SK-N-SH treated with all-trans-retinoic acid at 6 μM for 48 hours (cell line): ENCODE measurements at regions not wholly inside any gene's neighbourhood (a gene's known extent, or its start where the extent isn't known, plus 50 kb on each side); places are given as distances from the start of the nearest gene placed in this dataset.

ENCODE experiments used
- TF ChIP-seq, protein P1 (sequence below): fragments of 250-450 bp; sonication (Bioruptor Pico); IDR thresholded peaks from 2 replicates; pipeline ENCODE4 v1.5.0; 2020; ENCODE audit warnings: mild to moderate bottlenecking, moderate library complexity
- TF ChIP-seq, protein P2 (sequence below): fragments of 250-450 bp; sonication (Bioruptor Pico); IDR thresholded peaks from 2 replicates; pipeline ENCODE4 v1.8.0; 2020; ENCODE audit warnings: mild to moderate bottlenecking, moderate library complexity, borderline replicate concordance

DNA sequence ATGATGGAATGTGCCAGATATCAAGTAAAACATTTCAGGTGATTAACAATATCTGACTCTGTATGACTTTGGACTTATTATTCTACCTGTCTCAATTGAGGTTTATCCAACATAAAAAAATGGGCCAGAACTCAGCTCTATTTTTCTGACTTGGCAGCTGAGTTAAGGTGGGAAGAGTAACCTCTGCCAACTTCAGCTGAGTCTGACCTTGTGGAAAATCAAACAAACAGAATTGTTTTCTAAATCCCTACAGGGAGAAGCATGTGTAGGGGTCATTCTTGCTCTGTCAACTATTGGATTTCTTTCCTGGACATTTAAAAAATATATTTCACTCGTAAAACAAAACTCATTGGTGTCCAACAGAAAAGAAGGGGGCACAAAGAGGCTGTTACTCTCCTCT is 139.4 kb upstream of the TLR4 start:
- TF ChIP-seq, protein P1, sequence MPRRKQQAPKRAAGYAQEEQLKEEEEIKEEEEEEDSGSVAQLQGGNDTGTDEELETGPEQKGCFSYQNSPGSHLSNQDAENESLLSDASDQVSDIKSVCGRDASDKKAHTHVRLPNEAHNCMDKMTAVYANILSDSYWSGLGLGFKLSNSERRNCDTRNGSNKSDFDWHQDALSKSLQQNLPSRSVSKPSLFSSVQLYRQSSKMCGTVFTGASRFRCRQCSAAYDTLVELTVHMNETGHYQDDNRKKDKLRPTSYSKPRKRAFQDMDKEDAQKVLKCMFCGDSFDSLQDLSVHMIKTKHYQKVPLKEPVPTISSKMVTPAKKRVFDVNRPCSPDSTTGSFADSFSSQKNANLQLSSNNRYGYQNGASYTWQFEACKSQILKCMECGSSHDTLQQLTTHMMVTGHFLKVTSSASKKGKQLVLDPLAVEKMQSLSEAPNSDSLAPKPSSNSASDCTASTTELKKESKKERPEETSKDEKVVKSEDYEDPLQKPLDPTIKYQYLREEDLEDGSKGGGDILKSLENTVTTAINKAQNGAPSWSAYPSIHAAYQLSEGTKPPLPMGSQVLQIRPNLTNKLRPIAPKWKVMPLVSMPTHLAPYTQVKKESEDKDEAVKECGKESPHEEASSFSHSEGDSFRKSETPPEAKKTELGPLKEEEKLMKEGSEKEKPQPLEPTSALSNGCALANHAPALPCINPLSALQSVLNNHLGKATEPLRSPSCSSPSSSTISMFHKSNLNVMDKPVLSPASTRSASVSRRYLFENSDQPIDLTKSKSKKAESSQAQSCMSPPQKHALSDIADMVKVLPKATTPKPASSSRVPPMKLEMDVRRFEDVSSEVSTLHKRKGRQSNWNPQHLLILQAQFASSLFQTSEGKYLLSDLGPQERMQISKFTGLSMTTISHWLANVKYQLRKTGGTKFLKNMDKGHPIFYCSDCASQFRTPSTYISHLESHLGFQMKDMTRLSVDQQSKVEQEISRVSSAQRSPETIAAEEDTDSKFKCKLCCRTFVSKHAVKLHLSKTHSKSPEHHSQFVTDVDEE (CRISPR knock-in tag) = no peak
- TF ChIP-seq, protein P2, sequence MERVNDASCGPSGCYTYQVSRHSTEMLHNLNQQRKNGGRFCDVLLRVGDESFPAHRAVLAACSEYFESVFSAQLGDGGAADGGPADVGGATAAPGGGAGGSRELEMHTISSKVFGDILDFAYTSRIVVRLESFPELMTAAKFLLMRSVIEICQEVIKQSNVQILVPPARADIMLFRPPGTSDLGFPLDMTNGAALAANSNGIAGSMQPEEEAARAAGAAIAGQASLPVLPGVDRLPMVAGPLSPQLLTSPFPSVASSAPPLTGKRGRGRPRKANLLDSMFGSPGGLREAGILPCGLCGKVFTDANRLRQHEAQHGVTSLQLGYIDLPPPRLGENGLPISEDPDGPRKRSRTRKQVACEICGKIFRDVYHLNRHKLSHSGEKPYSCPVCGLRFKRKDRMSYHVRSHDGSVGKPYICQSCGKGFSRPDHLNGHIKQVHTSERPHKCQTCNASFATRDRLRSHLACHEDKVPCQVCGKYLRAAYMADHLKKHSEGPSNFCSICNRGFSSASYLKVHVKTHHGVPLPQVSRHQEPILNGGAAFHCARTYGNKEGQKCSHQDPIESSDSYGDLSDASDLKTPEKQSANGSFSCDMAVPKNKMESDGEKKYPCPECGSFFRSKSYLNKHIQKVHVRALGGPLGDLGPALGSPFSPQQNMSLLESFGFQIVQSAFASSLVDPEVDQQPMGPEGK (CRISPR knock-in tag) = no peak
